Neural progenitor cell (in vitro differentiated cells): ENCODE measurements at regions not wholly inside any gene's neighbourhood (a gene's known extent, or its start where the extent isn't known, plus 50 kb on each side); places are given as distances from the start of the nearest gene placed in this dataset.

ENCODE experiments used
- CTCF ChIP-seq: fragments of 200-600 bp; sonication (generic); IDR thresholded peaks from 2 replicates; pipeline ENCODE4 v1.5.1; 2017; ENCODE audit warnings: antibody characterized with exemption, mild to moderate bottlenecking
- EZH2phosphoT487 ChIP-seq: fragments of 200-600 bp; sonication (generic); IDR thresholded peaks from 2 replicates; pipeline ENCODE4 v1.6.1; 2017; ENCODE audit warnings: antibody characterized with exemption

GRCh38 chr13:79939689-79940088 is 401.2 kb downstream of the SPRY2 start:
- TF ChIP-seq EZH2phosphoT487 = no peak
- no peak for TF ChIP-seq CTCF
